Occipital lobe (tissue), 1 donor: ENCODE measurements at regions not wholly inside any gene's neighbourhood (a gene's known extent, or its start where the extent isn't known, plus 50 kb on each side); places are given as distances from the start of the nearest gene placed in this dataset.
"Not testable (repeated sequence)": the region's sequence is repeated elsewhere in the genome, so short reads cannot be mapped to it uniquely, and the experiment has no call there.

ENCODE experiments used
- DNase-seq: peaks from one replicate; lab custom pipeline; 2025; lab: John Stamatoyannopoulos, UW

GRCh38 chr7:32816409-32816948 lies 75.1 kb downstream of the KBTBD2 start:
- DNase-seq: not testable (repeated sequence)

- not testable (repeated sequence) for DNase-seq
These were observed 76.8 kb downstream of the KBTBD2 start for GRCh38 chr7:32814779-32815178.

- no peak for DNase-seq
These were observed 81.7 kb downstream of the KBTBD2 start for GRCh38 chr7:32809871-32810270.

- no peak for DNase-seq
These were observed 82.2 kb downstream of the KBTBD2 start for GRCh38 chr7:32809347-32809746.

GRCh38 chr7:32803406-32804141 lies 88.0 kb downstream of the KBTBD2 start:
- no peak for DNase-seq

- no peak for DNase-seq
These were observed 89.2 kb downstream of the KBTBD2 start for GRCh38 chr7:32802305-32802910.

GRCh38 chr7:32793053-32793452 lies 98.5 kb downstream of the KBTBD2 start:
- not testable (repeated sequence) for DNase-seq

- DNase-seq: not testable (repeated sequence)
These were observed 100.7 kb downstream of the KBTBD2 start for GRCh38 chr7:32790766-32791430.

- DNase-seq: not testable (repeated sequence)
These were observed 102.3 kb downstream of the KBTBD2 start for GRCh38 chr7:32789266-32789665.

- DNase-seq: not testable (repeated sequence)
These were observed 103.4 kb downstream of the KBTBD2 start for GRCh38 chr7:32788174-32788573.

- DNase-seq: not testable (repeated sequence)
These were observed 106.1 kb downstream of the KBTBD2 start for GRCh38 chr7:32785365-32785944.

- not testable (repeated sequence) for DNase-seq
These were observed 111.7 kb downstream of the KBTBD2 start for GRCh38 chr7:32779895-32780294.

GRCh38 chr7:32779167-32779566 lies 112.4 kb downstream of the KBTBD2 start:
- no peak for DNase-seq

- not testable (repeated sequence) for DNase-seq
These were observed 114.4 kb downstream of the KBTBD2 start for GRCh38 chr7:32777041-32777666.

GRCh38 chr7:32776318-32776717 lies 115.2 kb downstream of the KBTBD2 start:
- not testable (repeated sequence) for DNase-seq

- not testable (repeated sequence) for DNase-seq
These were observed 115.8 kb downstream of the KBTBD2 start for GRCh38 chr7:32775809-32776208.

- DNase-seq: no peak
These were observed 117.0 kb downstream of the KBTBD2 start for GRCh38 chr7:32774541-32774951.

GRCh38 chr7:32768866-32769510 lies 122.6 kb downstream of the KBTBD2 start:
- not testable (repeated sequence) for DNase-seq

- DNase-seq: not testable (repeated sequence)
These were observed 123.2 kb downstream of the KBTBD2 start for GRCh38 chr7:32768338-32768737.

GRCh38 chr7:32765649-32766251 lies 125.8 kb downstream of the KBTBD2 start:
- DNase-seq: not testable (repeated sequence)
